ENCODE measurements at regions not wholly inside any gene's neighbourhood (a gene's known extent, or its start where the extent isn't known, plus 50 kb on each side); places are given as distances from the start of the nearest gene placed in this dataset.
"Not testable (repeated sequence)": the region's sequence is repeated elsewhere in the genome, so short reads cannot be mapped to it uniquely, and the experiment has no call there.

DNA sequence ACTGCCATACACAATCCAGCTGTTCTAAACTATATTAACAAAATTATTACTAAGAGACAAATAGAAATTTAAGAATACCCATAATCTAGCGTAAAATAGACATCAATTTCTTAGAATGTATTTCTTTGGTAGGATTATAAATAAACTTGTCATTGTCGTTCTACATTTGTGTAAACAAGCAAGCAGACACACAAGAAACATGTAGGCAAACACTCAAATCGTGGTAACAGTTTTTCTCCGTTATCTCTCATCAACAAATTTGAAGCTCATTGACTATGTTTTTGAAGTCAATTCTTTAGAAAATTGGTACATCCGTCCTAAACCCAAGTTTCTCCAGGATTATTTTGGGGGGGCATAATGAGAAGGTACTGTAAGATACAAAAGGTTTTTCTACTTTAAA is 832.2 kb downstream of the DTWD2 start:
- no peak for DNase-seq

DNA sequence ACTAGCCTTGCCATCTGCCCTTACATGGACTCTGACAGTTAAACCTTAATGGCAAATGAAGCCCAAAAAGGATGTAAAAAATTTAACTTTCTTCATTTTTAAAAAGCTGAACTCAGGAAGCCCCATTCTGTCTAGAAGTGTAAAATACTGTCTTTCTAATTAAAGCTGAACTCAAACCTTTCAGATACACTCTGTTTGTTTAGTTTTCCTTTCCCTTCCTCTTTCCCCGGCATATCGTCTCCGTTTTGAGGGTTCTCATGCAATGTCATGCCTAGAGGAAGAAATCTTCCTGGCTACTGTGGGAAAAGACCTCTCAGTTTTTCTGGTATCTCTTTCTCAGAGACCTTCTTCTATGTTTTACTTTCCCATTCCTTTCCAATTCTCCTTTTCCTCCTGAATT is 841.5 kb downstream of the DTWD2 start:
- DNase-seq, result no peak

DNA sequence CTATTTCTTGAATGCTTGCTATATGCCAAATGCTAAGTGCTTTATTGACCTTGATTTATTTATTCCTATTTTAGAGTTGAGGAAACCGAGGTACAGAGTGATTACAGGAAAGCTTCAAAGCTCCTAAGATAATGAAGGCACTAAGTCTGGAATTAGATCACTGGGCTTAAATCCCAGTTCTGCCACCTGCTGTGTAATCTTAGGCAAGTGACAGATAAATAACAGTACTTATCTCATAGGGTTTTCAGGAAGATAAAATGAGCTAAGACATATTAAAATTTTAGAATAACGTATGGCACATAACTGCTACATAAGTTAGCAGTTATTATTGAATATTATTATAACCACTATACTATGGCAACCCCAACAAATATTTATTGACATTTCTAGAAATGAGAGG is 843.8 kb downstream of the DTWD2 start:
- DNase-seq, result no peak

DNA sequence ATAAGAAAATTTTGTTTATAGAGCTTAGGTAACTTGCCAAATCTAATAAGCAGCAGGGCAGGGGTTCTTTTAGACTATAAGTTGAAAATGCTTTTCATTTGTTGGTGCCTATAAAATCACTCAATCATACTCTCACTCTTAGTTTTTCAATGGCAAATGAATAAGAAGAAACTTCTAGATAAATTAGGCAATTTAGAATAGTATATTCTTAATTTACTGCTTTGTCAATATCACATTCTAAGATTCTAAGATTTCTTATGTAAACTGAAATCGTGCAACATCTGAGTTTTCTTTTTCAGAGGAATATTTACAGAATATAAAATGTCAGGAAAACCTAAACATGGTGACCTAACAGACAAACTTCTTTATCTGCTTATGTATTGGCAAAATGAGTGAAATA is 849.0 kb downstream of the DTWD2 start:
- DNase-seq, result no peak

DNA sequence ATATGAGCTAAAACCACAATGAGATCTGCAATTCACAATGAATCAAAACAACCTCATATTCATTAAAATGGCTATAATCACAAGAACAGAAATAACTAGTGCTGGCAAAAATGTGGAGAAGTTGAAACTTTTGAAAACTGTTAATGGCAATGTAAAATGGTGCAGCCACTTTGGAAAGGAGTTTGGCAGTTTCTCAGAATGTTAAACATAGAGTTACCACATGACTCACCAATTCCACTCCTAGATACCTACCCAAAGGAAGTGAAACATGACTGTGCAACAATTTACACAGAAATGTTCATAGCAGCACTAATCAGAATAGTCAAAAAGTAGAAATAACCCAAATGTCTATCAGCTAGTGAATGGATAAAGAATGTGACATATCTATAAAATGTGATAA is 862.2 kb downstream of the DTWD2 start:
- DNase-seq, result no peak

DNA sequence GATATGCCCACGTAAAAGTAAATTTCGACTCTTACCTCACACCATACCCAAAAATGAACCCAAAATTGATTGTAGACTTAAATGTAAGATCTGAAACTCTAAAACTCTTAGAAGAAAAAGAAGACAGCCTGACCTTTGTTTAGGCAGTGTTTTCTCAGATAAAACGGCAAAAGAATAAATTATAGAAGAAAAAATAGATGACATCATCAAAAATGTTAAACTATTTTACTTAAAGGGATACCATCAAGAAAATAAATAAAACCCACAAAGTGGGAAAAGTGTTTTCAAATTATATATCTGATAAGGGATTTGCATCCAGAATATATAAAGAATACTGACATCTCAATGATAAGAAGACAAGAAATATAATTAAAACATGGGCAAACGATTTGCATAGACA is 862.7 kb downstream of the DTWD2 start:
- no peak for DNase-seq

DNA sequence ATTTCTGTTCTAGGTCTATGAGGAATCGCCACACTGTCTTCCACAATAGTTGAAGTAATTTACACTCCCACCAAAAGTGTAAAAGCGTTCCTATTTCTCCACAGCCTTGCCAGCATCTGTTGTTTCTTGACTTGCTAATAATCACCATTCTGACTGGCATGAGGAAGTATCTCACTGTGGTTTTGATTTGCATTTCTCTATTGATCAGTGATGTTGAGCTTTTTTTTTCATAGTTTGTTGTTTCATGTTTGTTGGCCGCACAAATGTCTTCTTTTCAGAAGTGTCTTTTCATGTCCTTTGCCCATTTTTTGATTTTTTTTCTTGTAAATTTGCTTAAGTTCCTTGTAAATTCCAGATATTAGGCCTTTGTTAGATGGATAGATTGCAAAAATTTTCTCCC is 867.1 kb downstream of the DTWD2 start:
- DNase-seq, result no peak

DNA sequence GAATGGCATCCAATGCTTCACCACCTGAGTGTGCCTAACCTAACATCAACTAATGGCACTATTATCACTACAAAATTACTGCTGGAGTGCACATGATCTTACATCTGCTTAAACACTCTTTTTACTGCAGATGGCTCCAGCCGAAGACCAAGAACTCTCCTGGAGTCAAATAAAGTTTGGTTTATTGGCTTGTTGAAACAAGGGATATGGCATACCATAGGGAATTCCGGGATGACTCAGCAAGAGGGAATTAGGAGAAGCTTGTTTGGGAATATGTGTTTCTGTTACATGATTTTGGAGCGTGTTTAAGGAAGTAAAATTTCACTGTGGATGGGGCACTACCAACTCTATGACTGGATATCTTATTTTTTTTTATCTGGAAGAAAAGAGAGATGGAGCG is 872.6 kb downstream of the DTWD2 start:
- DNase-seq, result no peak

DNA sequence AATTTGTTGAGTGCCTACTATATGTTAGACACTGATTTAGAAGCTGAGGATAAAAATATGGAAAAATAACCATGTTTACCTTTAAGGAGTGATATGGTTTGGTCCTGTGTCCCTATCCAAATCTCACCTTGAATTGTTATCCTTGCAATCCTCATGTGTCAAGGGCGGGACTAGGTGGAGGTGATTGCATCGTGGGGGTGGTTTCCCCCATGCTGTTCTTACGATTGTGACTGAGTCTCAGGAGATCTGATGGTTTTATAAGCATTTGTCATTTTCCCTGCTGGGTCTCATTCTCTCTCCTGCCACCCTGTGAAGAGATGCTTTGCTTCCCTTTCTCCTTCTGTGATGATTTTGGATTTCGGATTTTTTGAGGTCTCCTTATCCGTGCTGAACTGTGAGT is 876.4 kb downstream of the DTWD2 start:
- no peak for DNase-seq

DNA sequence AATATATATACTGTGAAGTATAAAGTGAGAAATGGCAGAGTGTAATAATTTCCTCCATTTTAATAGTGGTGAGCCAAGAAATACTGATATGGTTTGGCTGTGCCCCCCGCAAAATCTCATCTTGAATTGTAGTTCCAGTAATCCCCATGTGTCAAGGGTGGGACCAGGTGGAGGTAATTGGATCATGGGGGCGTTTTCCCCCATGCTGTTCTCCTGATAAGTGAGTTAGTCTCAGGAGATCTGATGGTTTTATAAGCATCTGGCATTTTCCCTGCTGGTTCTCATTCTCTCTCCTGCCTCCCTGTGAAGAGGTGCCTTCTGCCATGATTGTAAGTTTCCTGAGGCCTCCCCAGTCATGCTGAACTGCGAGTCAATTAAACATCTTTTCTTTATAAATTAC is 881.1 kb downstream of the DTWD2 start:
- DNase-seq, result not testable (repeated sequence)

DNA sequence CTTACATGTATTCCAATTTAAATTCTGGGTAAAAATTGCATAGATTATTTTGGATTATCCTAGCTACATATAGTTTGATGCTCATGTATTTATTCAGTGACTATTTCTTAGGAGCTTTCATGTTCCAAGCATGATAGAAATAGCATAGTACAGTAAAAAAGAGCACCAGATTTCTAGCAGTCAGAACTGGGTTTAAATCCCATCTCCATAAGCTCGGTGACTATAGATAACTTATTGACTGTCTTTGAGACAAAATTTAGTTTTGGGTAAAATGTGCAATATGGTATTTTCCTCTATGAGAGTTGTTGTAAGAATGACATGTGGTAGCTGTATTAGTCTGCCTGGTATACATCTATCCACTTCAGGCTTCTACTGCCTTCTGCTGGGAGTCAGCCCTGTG is 889.6 kb downstream of the DTWD2 start:
- DNase-seq, result no peak

DNA sequence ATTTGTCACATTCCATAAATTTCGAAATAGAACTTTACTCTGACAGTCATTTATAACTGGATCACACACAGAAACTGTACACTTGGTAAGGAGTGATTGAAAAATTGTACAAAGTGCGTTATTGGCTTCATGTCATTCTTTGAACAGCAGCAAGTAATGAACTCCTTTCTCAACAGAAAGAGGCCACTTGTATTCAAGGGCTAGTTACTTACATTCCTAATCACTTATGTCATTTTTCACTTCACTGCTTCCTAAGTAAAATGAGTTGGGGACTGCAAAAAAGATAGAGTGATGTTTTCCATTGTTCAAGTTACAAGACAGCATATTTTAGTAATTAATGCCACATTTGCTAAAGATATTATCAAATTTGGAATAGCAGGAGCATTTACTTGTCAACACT is 893.2 kb downstream of the DTWD2 start:
- no peak for DNase-seq

DNA sequence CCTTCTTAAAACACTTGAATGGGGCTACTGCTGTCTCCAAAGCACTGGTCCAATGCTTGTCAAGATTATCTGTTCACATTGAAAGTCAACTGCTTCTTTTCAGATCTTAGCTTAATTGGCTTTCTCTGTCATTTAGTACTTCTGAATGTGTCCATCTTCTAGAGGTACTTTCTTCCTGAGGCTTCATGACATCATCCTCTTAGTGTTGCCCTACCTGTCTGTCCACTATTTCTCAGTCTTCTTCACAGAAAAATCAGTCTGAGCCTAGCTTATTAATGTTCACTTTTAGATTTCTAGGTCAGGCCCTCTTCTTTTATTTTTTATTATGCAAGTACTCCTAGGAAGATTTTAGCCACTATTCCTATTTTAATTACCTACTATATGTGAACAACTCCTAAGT is 899.9 kb downstream of the DTWD2 start:
- no peak for DNase-seq

DNA sequence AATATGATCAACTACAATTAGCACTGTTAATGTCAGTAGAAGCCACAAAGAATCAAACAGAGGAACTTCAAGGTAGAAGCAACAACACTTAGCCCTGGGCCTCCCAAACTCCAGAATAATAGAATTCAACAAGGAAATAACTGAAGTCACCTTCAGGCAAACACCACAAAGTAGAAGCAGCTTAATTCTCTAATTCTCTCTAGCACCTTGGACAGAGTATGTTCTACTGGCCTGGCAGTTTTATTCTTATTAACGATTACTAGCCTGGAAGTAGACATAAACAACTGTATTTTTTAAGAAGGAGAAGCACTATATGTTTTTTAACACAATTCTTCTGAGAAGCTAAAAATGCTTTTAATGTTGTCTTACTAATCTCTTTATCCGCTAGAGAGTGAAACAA is 911.9 kb downstream of the DTWD2 start:
- DNase-seq, result no peak

DNA sequence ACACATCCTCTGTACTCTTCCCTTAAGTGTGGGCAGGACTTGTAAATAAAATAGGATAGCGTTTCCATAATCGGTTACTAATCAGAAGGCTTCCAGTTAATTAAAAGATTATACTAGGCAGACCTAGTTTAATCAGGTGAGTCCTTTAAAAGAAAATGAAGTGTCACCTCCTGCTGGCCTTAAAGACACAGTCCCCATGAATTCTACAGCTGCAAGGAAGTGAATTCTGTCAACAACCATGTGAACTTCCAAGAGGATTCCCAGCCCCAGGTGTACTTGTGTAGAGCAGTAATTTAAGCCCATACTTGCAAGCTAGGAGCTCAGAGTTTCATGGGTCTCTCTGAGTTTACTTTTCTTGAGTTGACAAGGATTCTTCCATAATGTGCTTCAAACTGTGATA is 918.3 kb downstream of the DTWD2 start:
- no peak for DNase-seq

DNA sequence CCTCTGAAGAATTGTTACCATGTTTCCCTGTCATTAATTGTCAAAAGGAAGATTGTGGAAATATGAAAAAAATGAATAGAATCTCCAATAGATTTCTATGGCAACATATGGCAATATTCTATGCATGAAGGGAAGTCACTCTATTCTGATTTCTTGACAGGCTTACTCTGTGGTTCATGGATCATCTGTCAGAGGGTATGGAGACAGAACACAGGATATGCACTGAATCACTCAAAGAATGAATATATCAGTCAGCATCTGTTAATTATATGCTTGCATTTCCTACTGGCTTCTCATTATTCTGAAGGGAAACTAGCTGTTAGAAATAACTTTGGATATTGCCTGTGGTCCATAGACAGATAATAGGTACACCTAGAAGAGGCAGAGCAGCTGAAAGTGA is 918.9 kb downstream of the DTWD2 start:
- no peak for DNase-seq

DNA sequence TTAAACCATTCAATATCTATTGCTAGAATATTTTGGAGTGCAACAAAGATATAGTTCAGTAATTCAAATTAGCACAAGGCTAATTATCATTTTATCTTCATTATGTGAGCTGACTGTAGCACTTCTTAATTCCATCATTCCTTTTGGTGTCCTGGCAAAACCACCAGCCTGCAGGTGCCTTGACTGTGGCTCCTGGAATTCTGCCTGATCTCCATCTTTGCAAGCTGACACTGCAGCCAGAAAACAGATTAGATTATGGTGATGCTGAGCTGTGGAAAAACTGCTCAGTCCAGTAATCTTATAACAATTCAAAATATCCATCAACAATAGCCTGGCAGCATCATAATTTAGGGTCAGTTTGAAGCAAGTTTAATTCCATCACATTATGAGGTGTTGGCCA is 919.5 kb downstream of the DTWD2 start:
- no peak for DNase-seq

DNA sequence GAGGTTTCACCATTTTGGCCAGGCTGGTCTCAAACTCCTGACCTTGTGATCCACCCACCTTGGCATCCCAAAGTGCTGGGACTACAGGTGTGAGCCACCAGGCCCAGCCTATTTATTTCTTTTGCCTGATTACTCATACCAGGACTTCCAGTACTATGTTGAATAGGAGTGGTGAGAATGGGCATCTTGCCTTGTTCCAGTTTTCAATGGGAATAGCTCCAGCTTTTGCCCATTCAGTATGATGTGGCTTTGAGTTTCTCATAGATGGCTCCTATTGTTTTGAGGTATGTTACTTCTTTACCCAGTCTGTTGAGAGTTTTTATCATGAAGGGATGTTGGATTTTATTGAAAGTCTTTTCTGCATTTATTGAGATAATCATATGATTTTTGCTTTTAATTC is 924.5 kb downstream of the DTWD2 start:
- not testable (repeated sequence) for DNase-seq

DNA sequence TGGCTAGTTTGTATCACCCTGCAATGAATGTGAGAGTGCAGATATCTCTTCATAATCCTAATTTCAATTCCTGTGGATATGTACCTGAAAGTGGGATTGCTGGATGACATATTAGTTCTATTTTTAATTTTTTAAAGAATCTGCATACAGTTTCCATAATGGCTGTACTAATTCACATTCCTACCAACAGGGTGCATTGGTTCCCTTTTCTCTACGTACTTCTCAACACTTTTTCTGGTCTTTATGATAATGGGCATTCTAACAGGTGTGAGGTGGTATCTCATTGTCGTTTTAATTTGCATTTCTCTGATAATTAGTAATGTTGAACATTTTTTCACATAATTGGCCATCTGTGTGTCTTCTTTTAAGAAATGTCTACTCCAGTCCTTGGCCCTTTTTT is 927.5 kb downstream of the DTWD2 start:
- DNase-seq, result no peak

DNA sequence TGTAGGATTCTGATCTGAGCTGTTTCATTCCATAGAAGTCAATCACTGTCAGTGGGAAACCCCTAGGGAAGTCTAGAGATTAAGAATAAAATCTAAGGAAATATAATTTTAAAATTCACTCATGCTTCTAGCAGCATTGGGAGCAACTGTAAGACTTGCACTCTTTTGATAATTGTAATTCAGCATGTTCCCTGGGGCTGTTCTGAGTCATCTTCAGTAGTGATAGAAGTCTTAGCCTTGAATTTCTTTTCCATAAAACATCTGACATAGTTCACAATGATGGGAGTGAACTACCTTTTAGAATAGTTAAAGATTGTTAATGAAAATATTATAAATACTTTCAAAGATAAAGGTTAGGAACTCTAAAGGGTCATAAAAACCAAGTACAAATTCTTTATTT is 935.8 kb downstream of the DTWD2 start:
- no peak for DNase-seq

DNA sequence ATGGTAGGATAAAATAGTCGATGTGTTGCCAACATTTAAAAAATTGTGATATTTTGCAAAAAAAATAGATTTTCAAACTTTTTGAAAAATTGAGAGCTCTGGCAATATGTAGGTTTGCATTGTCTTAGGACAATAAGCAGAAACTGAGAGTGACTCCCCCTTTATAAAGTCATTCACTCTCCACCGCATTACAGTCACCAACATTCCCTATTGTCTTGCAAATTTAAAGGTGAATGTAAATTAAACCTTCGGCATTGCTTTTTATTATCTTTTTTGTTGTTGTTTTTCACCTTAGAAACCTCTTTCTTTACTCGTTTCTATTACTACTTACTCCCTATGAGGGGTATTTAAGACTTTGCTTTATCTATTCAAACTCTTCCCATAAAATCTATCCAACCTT is 944.2 kb downstream of the DTWD2 start:
- no peak for DNase-seq

DNA sequence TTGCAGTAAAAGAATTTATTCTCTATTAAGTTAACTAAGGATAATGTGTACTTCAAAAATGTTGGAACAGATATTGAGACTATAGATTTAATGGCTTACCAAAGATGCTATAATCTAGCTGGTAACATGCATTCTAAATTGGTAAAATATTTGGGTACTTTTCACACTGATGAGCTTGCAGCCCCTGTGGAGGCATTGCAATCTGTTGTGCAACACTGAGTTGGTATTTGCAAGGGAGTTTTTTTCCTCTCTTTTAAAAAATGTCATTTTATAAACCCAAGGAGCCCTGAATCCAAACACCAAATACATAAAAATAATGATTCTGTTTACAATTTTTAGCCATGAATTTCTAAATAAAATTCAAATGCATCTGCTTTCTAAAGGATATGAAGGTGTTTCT is 944.8 kb downstream of the DTWD2 start:
- DNase-seq, result no peak

DNA sequence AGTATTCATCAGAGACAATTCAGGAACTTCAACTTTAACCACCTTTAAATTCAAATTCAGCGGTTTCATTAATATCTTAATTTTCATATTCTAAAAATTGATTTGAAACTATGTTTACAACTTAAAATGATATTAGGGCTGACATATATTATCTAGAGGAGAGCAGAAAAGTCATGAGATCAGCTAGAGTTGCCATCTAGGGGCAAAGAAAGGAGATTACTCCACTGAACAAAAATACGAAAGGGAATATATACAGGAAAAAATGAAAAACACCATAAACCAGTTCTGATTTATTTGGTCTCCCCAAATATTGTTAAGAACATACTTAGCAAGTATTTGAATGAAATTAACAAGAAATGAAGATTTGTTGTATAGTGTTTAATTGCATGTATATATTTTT is 946.3 kb downstream of the DTWD2 start:
- no peak for DNase-seq

DNA sequence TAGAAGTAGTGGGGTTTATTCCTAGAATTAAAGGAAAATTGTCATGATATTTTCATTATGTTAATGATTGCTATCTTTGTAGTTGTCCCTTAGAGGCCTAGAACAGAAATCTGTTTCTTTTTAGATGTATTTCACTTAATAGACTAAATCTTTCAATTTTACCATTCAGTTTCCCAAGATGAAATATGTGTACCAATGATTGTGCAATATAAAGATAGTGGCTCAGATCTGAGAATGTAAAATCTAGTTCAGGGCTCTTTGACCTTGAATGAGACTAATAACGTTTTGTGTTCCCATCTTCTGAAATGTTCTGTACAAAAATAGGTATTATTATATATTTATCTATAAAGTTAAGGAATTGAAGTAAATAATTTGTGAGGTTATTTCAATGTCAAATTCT is 947.9 kb downstream of the DTWD2 start:
- no peak for DNase-seq

DNA sequence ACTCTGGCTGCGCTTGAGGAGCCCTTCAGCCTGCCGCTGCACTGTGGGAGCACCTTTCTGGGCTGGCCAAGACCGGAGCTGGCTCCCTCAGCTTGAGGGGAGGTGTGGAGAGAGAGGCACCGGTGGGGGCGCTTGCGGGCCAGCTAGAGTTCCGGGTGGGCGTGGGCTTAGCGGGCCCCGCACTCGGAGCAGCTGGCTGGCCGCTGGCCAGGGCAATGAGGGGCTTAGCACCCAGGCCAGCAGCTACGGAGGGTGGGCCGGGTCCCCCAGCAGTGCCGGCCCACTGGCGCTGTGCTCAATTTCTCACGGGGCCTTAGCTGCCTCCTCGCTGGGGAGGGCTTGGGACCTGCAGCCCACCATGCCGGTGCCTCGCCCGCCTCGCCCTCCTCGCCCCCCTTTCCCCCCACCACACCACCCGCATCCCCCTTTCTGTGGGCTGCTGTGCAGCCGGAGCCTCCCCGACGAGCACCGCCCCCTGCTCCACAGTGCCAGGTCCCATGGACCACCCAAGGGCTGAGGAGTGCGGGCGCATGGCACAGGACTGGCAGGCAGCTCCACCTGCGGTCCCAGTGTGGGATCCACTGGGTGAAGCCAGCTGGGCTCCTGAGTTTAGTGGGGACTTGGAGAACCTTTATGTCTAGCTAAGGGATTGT is 954.5 kb downstream of the DTWD2 start:
- DNase-seq, result no peak

DNA sequence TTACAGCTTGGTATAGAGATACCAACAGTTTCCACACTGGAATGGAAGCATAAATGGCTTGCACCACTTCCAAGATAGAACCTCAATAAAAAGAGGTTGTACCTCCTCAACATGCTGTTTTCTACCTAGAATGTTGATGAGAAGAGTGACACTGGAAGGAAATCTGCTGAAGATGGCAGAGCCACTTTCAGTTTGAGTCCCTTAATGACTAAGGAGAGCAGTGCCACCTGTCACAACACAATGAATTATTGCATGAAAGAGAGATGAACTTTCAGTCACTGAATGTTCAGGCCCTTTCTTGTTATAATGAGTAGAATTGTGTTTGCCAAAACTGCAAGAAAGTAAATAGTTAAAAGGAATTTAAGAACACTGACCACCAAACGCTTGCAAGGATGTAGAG is 958.5 kb downstream of the DTWD2 start:
- DNase-seq, result no peak

Data from activated effector memory CD4-positive, alpha-beta T cell treated with anti-CD3 and anti-CD28 coated beads, Interleukin-2, amount 50 U/mL, for 16 hours (primary cell).